GM18907 (cell line): ENCODE measurements at regions not wholly inside any gene's neighbourhood (a gene's known extent, or its start where the extent isn't known, plus 50 kb on each side); places are given as distances from the start of the nearest gene placed in this dataset.

Experiments used
- ATAC-seq: cut with Tn5 transposase; IDR thresholded peaks from one replicate; pipeline ENCODE4 v1.9.1; 2021; ENCODE audit warnings: mild to moderate bottlenecking, moderate library complexity; ENCODE audit not compliant: unreplicated experiment

- no peak for ATAC-seq
Measured at GRCh38 chr9:118976160-118976559, 393.1 kb downstream of the BRINP1 start.

GRCh38 chr9:118984607-118985006 lies 384.6 kb downstream of the BRINP1 start:
- no peak for ATAC-seq

DNA sequence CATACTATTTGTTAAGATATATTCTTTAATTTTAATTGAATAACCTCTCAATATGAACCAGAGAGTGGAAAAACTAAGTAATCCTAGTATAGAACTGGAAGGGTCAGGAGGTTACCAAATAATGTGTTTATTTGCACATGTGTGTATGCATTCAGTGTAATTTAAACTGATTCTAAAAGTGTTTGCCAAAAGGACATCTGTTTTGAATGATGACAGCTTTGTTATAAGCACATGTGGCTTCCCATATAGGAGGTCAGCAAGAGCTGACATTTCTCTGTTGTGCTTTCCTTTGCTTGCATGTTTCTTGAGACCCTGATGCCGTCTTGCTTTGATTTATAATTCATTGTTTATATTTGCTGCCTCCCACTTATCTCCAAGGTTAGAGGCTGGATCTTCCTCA lies 383.4 kb downstream of the BRINP1 start:
- no peak for ATAC-seq

GRCh38 chr9:118987167-118987566 lies 382.1 kb downstream of the BRINP1 start:
- no peak for ATAC-seq

- ATAC-seq = no peak
Measured at GRCh38 chr9:118990949-118991348, 378.3 kb downstream of the BRINP1 start.

DNA sequence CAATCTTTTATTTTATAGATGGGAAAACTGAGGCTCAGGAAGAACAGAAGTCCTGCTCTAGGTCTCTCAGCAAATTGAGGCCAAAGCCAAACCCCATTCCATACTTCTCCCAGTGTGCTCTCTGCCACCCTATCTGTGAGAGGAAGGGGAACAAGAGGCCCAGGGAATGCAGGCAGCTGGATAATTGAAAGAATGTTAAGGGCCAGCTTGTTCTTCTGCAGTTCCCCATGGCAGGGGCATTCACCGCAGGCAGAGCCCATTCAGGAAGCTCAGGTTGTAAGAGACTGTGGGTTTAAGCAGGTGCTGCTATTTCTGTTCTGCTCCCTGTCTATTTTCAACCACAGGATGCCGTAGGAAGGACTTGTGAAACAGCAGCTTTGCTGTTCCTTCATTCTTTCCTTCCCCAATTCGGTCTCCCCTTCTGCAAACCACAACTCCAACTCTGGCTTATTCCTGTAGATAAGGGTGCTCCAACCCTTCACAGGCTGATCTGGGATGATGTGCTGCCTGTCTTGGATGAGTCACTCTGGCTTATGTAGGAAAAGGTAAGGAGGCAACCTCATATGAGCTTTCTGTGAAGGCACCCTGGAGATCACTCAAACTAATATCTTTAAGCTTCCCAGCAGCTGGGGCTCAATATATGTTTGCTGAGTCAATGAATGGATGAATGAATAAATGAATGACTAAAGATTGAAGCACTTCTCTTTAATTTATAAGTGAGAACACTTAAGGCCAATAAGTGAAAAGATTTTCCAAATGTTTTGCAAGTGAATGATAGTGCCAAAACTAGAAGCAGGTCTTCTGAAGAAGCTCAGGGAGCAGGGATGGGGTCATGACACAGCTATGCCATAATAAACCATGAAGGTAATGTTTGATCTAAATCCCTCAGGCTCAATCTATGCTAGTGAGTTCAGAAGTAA lies 377.6 kb downstream of the BRINP1 start:
- ATAC-seq = no peak

DNA sequence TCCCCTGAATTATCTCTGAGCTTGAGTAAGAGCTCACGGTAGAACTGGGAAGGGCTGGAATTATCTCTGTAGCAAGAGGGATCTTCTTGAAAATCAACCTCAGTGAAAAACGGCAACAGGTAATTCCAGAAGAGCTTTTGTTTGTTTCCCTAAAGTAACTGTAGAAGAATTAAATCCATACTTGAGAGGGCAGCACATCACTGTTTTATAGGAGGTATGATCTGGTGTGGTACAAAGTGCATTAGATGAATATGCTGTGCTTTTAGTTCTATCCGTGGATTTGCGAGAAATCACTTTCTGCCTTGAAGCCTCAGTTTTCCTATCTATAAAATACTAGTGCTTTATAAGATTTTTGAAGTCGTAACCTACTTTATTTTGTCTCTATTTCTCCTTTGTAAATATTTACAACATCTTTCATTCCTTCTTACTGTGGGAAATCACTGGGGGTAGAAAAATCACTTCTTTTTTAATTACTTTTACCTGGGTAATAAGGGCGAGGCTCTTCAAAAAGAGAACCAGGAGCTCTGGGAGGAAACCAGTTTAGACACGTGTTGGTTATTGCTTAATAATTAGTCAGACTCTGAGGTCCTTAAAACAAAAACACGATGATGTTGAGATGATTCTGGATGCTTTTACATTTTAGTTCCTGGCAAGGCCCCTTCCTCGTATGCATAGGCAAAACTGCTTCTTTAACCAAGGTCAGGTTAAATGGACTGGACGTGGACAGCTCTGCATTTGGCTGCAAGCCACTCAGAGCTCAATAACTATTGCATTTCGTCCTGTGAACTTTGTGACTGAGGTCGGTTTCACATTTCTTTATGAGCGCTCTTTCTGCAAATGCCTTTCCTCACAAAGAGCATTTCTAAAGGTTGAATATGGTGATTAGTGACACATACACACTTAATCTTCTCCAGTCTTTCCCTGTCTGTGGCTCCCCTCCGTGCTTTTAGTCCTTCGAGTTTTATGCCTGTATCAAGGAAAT lies 376.1 kb downstream of the BRINP1 start:
- no peak for ATAC-seq

GRCh38 chr9:118993965-118994364 lies 375.3 kb downstream of the BRINP1 start:
- no peak for ATAC-seq

GRCh38 chr9:119002491-119002890 lies 366.7 kb downstream of the BRINP1 start:
- ATAC-seq = no peak

DNA sequence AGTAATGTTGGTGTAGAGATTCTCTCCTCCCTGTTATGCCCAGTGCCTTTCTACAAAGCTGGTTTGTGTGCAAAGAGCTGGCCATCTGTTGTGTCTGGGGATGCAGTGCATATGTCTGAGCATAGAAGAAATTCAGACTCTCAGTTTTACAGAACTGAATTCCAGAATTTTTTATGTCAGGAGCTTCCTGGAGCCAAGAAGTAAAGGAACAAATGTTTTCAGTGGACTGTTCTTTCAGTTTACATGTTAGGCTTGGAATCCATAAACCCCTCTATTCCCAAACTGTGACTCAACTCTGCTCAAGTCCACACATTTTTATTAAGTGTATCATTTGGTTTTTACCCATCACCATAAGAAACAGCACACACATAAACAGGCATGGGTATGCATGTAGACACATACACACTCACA lies 366.0 kb downstream of the BRINP1 start:
- ATAC-seq = no peak

- no peak for ATAC-seq
Measured at GRCh38 chr9:119003882-119004617, 365.2 kb downstream of the BRINP1 start.

- ATAC-seq = no peak
Measured at GRCh38 chr9:119004618-119004990, 364.6 kb downstream of the BRINP1 start.

DNA sequence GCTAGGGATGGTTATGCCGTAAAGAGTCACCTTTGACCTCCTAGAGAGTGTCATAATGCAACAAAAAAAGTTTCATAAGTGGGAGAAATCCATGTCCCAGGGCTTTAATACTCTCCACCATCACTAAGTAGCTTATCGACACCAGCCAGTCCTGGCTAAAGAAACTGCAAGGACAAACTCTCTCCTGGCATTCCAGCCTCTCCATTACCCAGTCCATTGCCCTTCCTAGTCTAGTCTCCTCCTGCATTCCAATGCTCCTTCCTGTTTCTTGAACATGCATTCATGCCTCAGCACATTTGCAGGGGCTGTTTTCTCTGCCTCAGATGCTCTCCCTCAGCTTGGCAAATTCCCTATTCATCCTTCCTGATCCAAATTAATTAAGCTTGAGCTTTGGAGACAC lies 364.1 kb downstream of the BRINP1 start:
- ATAC-seq = no peak

DNA sequence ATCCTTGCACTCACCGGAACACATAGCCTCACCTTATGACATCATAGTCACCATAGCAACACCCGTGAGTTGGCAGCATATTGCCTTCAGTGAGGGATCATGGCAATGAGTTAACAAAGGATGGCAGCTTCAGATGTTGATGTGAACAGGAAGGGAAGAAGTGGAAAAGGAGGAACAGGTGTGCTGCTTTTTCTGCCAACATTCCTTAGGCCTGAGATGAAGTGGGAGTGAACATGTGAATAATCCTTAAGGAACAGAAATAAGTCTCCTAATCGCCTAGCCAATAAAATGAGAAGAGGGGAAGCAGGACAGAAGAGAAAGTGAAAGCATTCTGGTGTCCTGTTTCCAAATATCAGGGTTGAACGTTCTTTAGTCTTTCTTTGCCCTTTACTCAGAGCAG lies 360.0 kb downstream of the BRINP1 start:
- no peak for ATAC-seq

- ATAC-seq = no peak
Measured at GRCh38 chr9:119020284-119020683, 349.0 kb downstream of the BRINP1 start.

DNA sequence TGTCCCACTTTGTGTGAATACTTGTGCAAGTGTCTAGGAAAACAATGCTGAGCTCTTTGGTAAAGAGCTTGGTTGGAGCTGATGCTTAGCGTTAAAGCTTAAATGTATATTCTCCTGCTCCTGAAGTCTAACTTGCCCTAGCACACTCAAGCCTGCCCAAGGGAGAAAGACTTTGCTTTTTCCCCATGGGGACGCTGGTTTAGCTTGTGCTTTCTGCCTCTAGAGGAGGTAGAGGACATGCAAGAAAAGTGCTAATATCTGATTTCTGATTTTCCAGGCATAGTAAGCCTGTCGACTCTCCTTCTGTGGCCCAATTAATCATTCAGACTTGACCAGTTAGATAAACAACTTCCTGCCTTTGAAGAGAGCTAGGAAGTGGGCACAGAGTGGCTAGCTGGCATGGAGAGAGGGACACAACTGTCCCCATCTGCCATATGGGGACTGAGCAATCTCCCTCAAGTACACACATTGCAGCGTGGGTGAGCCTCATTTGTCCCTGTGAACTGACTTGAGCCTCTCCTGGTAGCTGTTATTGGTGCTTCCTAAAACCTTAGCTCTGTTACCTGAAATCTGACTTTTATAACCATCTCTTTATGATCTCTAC lies 348.4 kb downstream of the BRINP1 start:
- ATAC-seq = no peak

GRCh38 chr9:119026120-119026519 lies 343.1 kb downstream of the BRINP1 start:
- ATAC-seq = no peak

- ATAC-seq = no peak
Measured at GRCh38 chr9:119027901-119028699, 341.1 kb downstream of the BRINP1 start.

GRCh38 chr9:119029886-119030285 lies 339.3 kb downstream of the BRINP1 start:
- ATAC-seq = no peak

GRCh38 chr9:119033596-119033995 lies 335.6 kb downstream of the BRINP1 start:
- no peak for ATAC-seq
